Mesothelial cell of epicardium (in vitro differentiated cells): ENCODE measurements at regions not wholly inside any gene's neighbourhood (a gene's known extent, or its start where the extent isn't known, plus 50 kb on each side); places are given as distances from the start of the nearest gene placed in this dataset.
A peak's percentile ranks its signal among the peaks of the same experiment; 100 is the strongest.

ENCODE experiments used
- DNase-seq, 2 experiments: peaks; one replicate each; pipeline ENCODE4 v3.0.0; 2021; ENCODE audit warnings: low spot score in 2 of 2; ENCODE audit not compliant: unreplicated experiment in 2 of 2
- H3K27ac Mint-ChIP-seq: 2 replicates; pipeline ENCODE4 v1.8.0; 2021; ENCODE audit warnings: mixed read lengths
- H3K27me3 Mint-ChIP-seq: 2 replicates; pipeline ENCODE4 v1.8.0; 2021; ENCODE audit warnings: low read depth, mixed read lengths
- H3K36me3 Mint-ChIP-seq: 2 replicates; pipeline ENCODE4 v1.8.0; 2021; ENCODE audit warnings: mixed read lengths
- H3K4me1 Mint-ChIP-seq: 2 replicates; pipeline ENCODE4 v1.8.0; 2021; ENCODE audit warnings: mixed read lengths
- H3K4me3 Mint-ChIP-seq: 2 replicates; pipeline ENCODE4 v1.8.0; 2021; ENCODE audit warnings: mild to moderate bottlenecking, moderate library complexity, mixed read lengths
- H3K9me3 Mint-ChIP-seq: 2 replicates; pipeline ENCODE4 v1.8.0; 2021; ENCODE audit warnings: mixed read lengths
- CTCF ChIP-seq: fragments of 200-600 bp; sonication (generic); IDR thresholded peaks from one replicate; pipeline ENCODE4 v1.5.0; 2021; ENCODE audit warnings: antibody characterized with exemption; ENCODE audit not compliant: unreplicated experiment

- H3K4me1 Mint-ChIP-seq = peaks cover 7% of the 10 kb centered on the region
Measured at GRCh38 chr5:100690036-100690560, 154.9 kb downstream of the FAM174A start.

GRCh38 chr5:100691085-100691484 is 155.9 kb downstream of the FAM174A start:
- no peak for TF ChIP-seq CTCF
- Mint-ChIP-seq H3K9me3 (no peaks in the 10 kb centered on the region), H3K27ac (no peak overlapping the region), H3K4me1 (peaks cover 7% of the 10 kb centered on the region), H3K4me3 (no peak overlapping the region), H3K36me3 (no peaks in the 10 kb centered on the region), H3K27me3 (no peaks in the 10 kb centered on the region)
- DNase-seq = no peak

More at GRCh38 chr5:100690036-100690560, 154.9 kb downstream of the FAM174A start:
- Mint-ChIP-seq H3K4me3 (no peak overlapping the region), H3K36me3 (no peaks in the 10 kb centered on the region), H3K27me3 (no peaks in the 10 kb centered on the region), H3K27ac (no peak overlapping the region), H3K9me3 (no peaks in the 10 kb centered on the region)
- no peak for TF ChIP-seq CTCF
- DNase-seq = no peak

- Mint-ChIP-seq H3K4me3 (no peak overlapping the region), H3K36me3 (no peaks in the 10 kb centered on the region), H3K9me3 (no peaks in the 10 kb centered on the region), H3K27ac (no peak overlapping the region), H3K27me3 (no peaks in the 10 kb centered on the region), H3K4me1 (peaks cover 7% of the 10 kb centered on the region)
- no peak for DNase-seq
- no peak for TF ChIP-seq CTCF
Measured at GRCh38 chr5:100691548-100691947, 156.4 kb downstream of the FAM174A start.

- H3K4me3 Mint-ChIP-seq = no peak overlapping the region
- H3K27me3 Mint-ChIP-seq = no peaks in the 10 kb centered on the region
- peaks cover 7% of the 10 kb centered on the region for H3K4me1 Mint-ChIP-seq
- TF ChIP-seq CTCF = no peak
- H3K9me3 Mint-ChIP-seq = no peaks in the 10 kb centered on the region
- H3K27ac Mint-ChIP-seq = no peak overlapping the region
- DNase-seq = no peak
- H3K36me3 Mint-ChIP-seq = no peaks in the 10 kb centered on the region
Measured at GRCh38 chr5:100693481-100693880, 158.3 kb downstream of the FAM174A start.

GRCh38 chr5:100694100-100694499 is 158.9 kb downstream of the FAM174A start:
- no peak for DNase-seq
- Mint-ChIP-seq H3K27me3 (no peaks in the 10 kb centered on the region), H3K4me3 (no peak overlapping the region), H3K36me3 (no peaks in the 10 kb centered on the region), H3K9me3 (no peaks in the 10 kb centered on the region), H3K27ac (no peak overlapping the region), H3K4me1 (peaks cover 7% of the 10 kb centered on the region)
- TF ChIP-seq CTCF = no peak

GRCh38 chr5:100697970-100698369 is 162.8 kb downstream of the FAM174A start:
- Mint-ChIP-seq H3K27me3 (peaks cover 8% of the 10 kb centered on the region), H3K9me3 (peaks cover 6% of the 10 kb centered on the region), H3K27ac (no peak overlapping the region), H3K4me1 (peaks cover 4% of the 10 kb centered on the region), H3K4me3 (no peak overlapping the region), H3K36me3 (no peaks in the 10 kb centered on the region)
- no peak for DNase-seq
- TF ChIP-seq CTCF = peak; percentile 38
